ENCODE measurements at regions not wholly inside any gene's neighbourhood (a gene's known extent, or its start where the extent isn't known, plus 50 kb on each side); places are given as distances from the start of the nearest gene placed in this dataset.

- Histone ChIP-seq H3K4me1 (ENCODE audit: control insufficient read depth, insufficient read depth, low read length) (no peaks in the 10 kb centered on the region; the same call in 1 of the 2 replicates), H3K27ac (ENCODE audit: low read length) (no peak overlapping the region), H3K9me3 (ENCODE audit: control insufficient read depth, insufficient read depth, low read length) (no peaks in the 10 kb centered on the region), H3K36me3 (ENCODE audit: control insufficient read depth, insufficient read depth, low read length) (no peaks in the 10 kb centered on the region), H3K27me3 (ENCODE audit: control insufficient read depth, insufficient read depth, low read length) (no peaks in the 10 kb centered on the region), H3K4me3 (ENCODE audit: low read length) (no peak overlapping the region)
- WGBS (ENCODE audit: insufficient coverage, insufficient read length) = no CpG with 5 or more reads among the region's 6 CpGs
- DNase-seq (ENCODE audit: low read depth, low spot score) = no peak
Measured at GRCh38 chr2:7736646-7737305, 819.6 kb downstream of the RNF144A start.

GRCh38 chr2:7738596-7738995 is 821.4 kb downstream of the RNF144A start:
- H3K36me3 ChIP-seq (ENCODE audit: control insufficient read depth, insufficient read depth, low read length) = no peaks in the 10 kb centered on the region
- WGBS (ENCODE audit: insufficient coverage, insufficient read length) = no CpG with 5 or more reads among the region's 1 CpG
- DNase-seq (ENCODE audit: low read depth, low spot score) = no peak

GRCh38 chr2:7740114-7740513 is 822.9 kb downstream of the RNF144A start:
- Histone ChIP-seq H3K27ac (ENCODE audit: low read length) (no peak overlapping the region), H3K4me1 (ENCODE audit: control insufficient read depth, insufficient read depth, low read length) (no peaks in the 10 kb centered on the region), H3K36me3 (ENCODE audit: control insufficient read depth, insufficient read depth, low read length) (no peaks in the 10 kb centered on the region), H3K27me3 (ENCODE audit: control insufficient read depth, insufficient read depth, low read length) (no peaks in the 10 kb centered on the region), H3K4me3 (ENCODE audit: low read length) (no peak overlapping the region), H3K9me3 (ENCODE audit: control insufficient read depth, insufficient read depth, low read length) (no peaks in the 10 kb centered on the region)
- no peak for DNase-seq (ENCODE audit: low read depth, low spot score)
- no CpG with 5 or more reads among the region's 2 CpGs for WGBS (ENCODE audit: insufficient coverage, insufficient read length)

More at GRCh38 chr2:7738596-7738995, 821.4 kb downstream of the RNF144A start:
- H3K9me3 ChIP-seq (ENCODE audit: control insufficient read depth, insufficient read depth, low read length) = no peaks in the 10 kb centered on the region
- H3K4me3 ChIP-seq (ENCODE audit: low read length) = no peak overlapping the region
- no peaks in the 10 kb centered on the region for H3K27me3 ChIP-seq (ENCODE audit: control insufficient read depth, insufficient read depth, low read length)
- H3K27ac ChIP-seq (ENCODE audit: low read length) = no peak overlapping the region
- H3K4me1 ChIP-seq (ENCODE audit: control insufficient read depth, insufficient read depth, low read length) = no peaks in the 10 kb centered on the region

- Histone ChIP-seq H3K9me3 (ENCODE audit: control insufficient read depth, insufficient read depth, low read length) (no peaks in the 10 kb centered on the region), H3K27ac (ENCODE audit: low read length) (no peak overlapping the region), H3K36me3 (ENCODE audit: control insufficient read depth, insufficient read depth, low read length) (no peaks in the 10 kb centered on the region), H3K27me3 (ENCODE audit: control insufficient read depth, insufficient read depth, low read length) (no peaks in the 10 kb centered on the region), H3K4me1 (ENCODE audit: control insufficient read depth, insufficient read depth, low read length) (no peaks in the 10 kb centered on the region), H3K4me3 (ENCODE audit: low read length) (no peak overlapping the region)
- WGBS (ENCODE audit: insufficient coverage, insufficient read length) = 100% methylated on average over 1 of the region's 3 CpGs
- no peak for DNase-seq (ENCODE audit: low read depth, low spot score)
Measured at GRCh38 chr2:7742301-7742700, 825.1 kb downstream of the RNF144A start.

GRCh38 chr2:7744827-7745226 is 827.6 kb downstream of the RNF144A start:
- Histone ChIP-seq H3K4me3 (ENCODE audit: low read length) (no peak overlapping the region), H3K27ac (ENCODE audit: low read length) (no peak overlapping the region), H3K27me3 (ENCODE audit: control insufficient read depth, insufficient read depth, low read length) (no peaks in the 10 kb centered on the region), H3K4me1 (ENCODE audit: control insufficient read depth, insufficient read depth, low read length) (no peaks in the 10 kb centered on the region), H3K9me3 (ENCODE audit: control insufficient read depth, insufficient read depth, low read length) (no peaks in the 10 kb centered on the region), H3K36me3 (ENCODE audit: control insufficient read depth, insufficient read depth, low read length) (no peaks in the 10 kb centered on the region)
- no peak for DNase-seq (ENCODE audit: low read depth, low spot score)
- WGBS (ENCODE audit: insufficient coverage, insufficient read length) = 100% methylated on average over 1 of the region's 5 CpGs

GRCh38 chr2:7745369-7745768 is 828.2 kb downstream of the RNF144A start:
- Histone ChIP-seq H3K9me3 (ENCODE audit: control insufficient read depth, insufficient read depth, low read length) (no peaks in the 10 kb centered on the region), H3K27ac (ENCODE audit: low read length) (no peak overlapping the region), H3K36me3 (ENCODE audit: control insufficient read depth, insufficient read depth, low read length) (no peaks in the 10 kb centered on the region), H3K4me1 (ENCODE audit: control insufficient read depth, insufficient read depth, low read length) (no peaks in the 10 kb centered on the region), H3K4me3 (ENCODE audit: low read length) (no peak overlapping the region), H3K27me3 (ENCODE audit: control insufficient read depth, insufficient read depth, low read length) (no peaks in the 10 kb centered on the region)
- WGBS (ENCODE audit: insufficient coverage, insufficient read length) = no CpG with 5 or more reads among the region's 2 CpGs
- DNase-seq (ENCODE audit: low read depth, low spot score) = no peak

GRCh38 chr2:7748717-7749415 is 831.7 kb downstream of the RNF144A start:
- no peaks in the 10 kb centered on the region for H3K36me3 ChIP-seq (ENCODE audit: control insufficient read depth, insufficient read depth, low read length)
- no peak overlapping the region for H3K27ac ChIP-seq (ENCODE audit: low read length)
- H3K27me3 ChIP-seq (ENCODE audit: control insufficient read depth, insufficient read depth, low read length) = no peaks in the 10 kb centered on the region
- no CpG with 5 or more reads among the region's 17 CpGs for WGBS (ENCODE audit: insufficient coverage, insufficient read length)
- no peak overlapping the region for H3K4me3 ChIP-seq (ENCODE audit: low read length)
- H3K9me3 ChIP-seq (ENCODE audit: control insufficient read depth, insufficient read depth, low read length) = no peaks in the 10 kb centered on the region
- no peak for DNase-seq (ENCODE audit: low read depth, low spot score)
- H3K4me1 ChIP-seq (ENCODE audit: control insufficient read depth, insufficient read depth, low read length) = no peaks in the 10 kb centered on the region

- no peaks in the 10 kb centered on the region for H3K4me1 ChIP-seq (ENCODE audit: control insufficient read depth, insufficient read depth, low read length)
- DNase-seq (ENCODE audit: low read depth, low spot score) = no peak
- H3K9me3 ChIP-seq (ENCODE audit: control insufficient read depth, insufficient read depth, low read length) = no peaks in the 10 kb centered on the region
- no peaks in the 10 kb centered on the region for H3K27me3 ChIP-seq (ENCODE audit: control insufficient read depth, insufficient read depth, low read length)
- no peak overlapping the region for H3K4me3 ChIP-seq (ENCODE audit: low read length)
- H3K27ac ChIP-seq (ENCODE audit: low read length) = no peak overlapping the region
- H3K36me3 ChIP-seq (ENCODE audit: control insufficient read depth, insufficient read depth, low read length) = no peaks in the 10 kb centered on the region
- WGBS (ENCODE audit: insufficient coverage, insufficient read length) = no CpG with 5 or more reads among the region's 4 CpGs
Measured at GRCh38 chr2:7749895-7750559, 832.8 kb downstream of the RNF144A start.

- Histone ChIP-seq H3K4me1 (ENCODE audit: control insufficient read depth, insufficient read depth, low read length) (no peaks in the 10 kb centered on the region), H3K9me3 (ENCODE audit: control insufficient read depth, insufficient read depth, low read length) (no peaks in the 10 kb centered on the region), H3K4me3 (ENCODE audit: low read length) (no peak overlapping the region), H3K36me3 (ENCODE audit: control insufficient read depth, insufficient read depth, low read length) (no peaks in the 10 kb centered on the region), H3K27ac (ENCODE audit: low read length) (no peak overlapping the region), H3K27me3 (ENCODE audit: control insufficient read depth, insufficient read depth, low read length) (no peaks in the 10 kb centered on the region)
- no CpG with 5 or more reads among the region's 1 CpG for WGBS (ENCODE audit: insufficient coverage, insufficient read length)
- no peak for DNase-seq (ENCODE audit: low read depth, low spot score)
Measured at GRCh38 chr2:7752291-7752690, 835.1 kb downstream of the RNF144A start.

GRCh38 chr2:7753777-7754176 is 836.6 kb downstream of the RNF144A start:
- no peak overlapping the region for H3K27ac ChIP-seq (ENCODE audit: low read length)
- H3K4me3 ChIP-seq (ENCODE audit: low read length) = no peak overlapping the region
- H3K27me3 ChIP-seq (ENCODE audit: control insufficient read depth, insufficient read depth, low read length) = no peaks in the 10 kb centered on the region
- H3K9me3 ChIP-seq (ENCODE audit: control insufficient read depth, insufficient read depth, low read length) = no peaks in the 10 kb centered on the region
- no peaks in the 10 kb centered on the region for H3K36me3 ChIP-seq (ENCODE audit: control insufficient read depth, insufficient read depth, low read length)
- DNase-seq (ENCODE audit: low read depth, low spot score) = no peak
- H3K4me1 ChIP-seq (ENCODE audit: control insufficient read depth, insufficient read depth, low read length) = no peaks in the 10 kb centered on the region

All from iPS DF 6.9 (cell line).